SHP77 treated with DMSO at 0.1 percent for 48 hours (cell line): ENCODE measurements at regions not wholly inside any gene's neighbourhood (a gene's known extent, or its start where the extent isn't known, plus 50 kb on each side); places are given as distances from the start of the nearest gene placed in this dataset.
"Not testable (repeated sequence)": the region's sequence is repeated elsewhere in the genome, so short reads cannot be mapped to it uniquely, and the experiment has no call there.

ENCODE experiments used
- DNase-seq: peaks from one replicate; lab custom pipeline; 2025; lab: John Stamatoyannopoulos, UW

- DNase-seq, result no peak
Measured at GRCh38 chr3:5754602-5755001, 567.1 kb downstream of the EDEM1 start.

GRCh38 chr3:5756443-5756842 is 568.9 kb downstream of the EDEM1 start:
- DNase-seq, result no peak

- DNase-seq, result no peak
Measured at GRCh38 chr3:5757213-5757804, 569.8 kb downstream of the EDEM1 start.

- no peak for DNase-seq
Measured at GRCh38 chr3:5758699-5759098, 571.2 kb downstream of the EDEM1 start.

GRCh38 chr3:5762506-5762905 is 575.0 kb downstream of the EDEM1 start:
- no peak for DNase-seq

- no peak for DNase-seq
Measured at GRCh38 chr3:5766848-5767247, 579.3 kb downstream of the EDEM1 start.

GRCh38 chr3:5767304-5767703 is 579.8 kb downstream of the EDEM1 start:
- DNase-seq, result no peak

- DNase-seq, result no peak
Measured at GRCh38 chr3:5768281-5768945, 580.9 kb downstream of the EDEM1 start.

GRCh38 chr3:5769825-5770224 is 582.3 kb downstream of the EDEM1 start:
- no peak for DNase-seq

- DNase-seq, result no peak
Measured at GRCh38 chr3:5774337-5774736, 586.8 kb downstream of the EDEM1 start.

- not testable (repeated sequence) for DNase-seq
Measured at GRCh38 chr3:5775100-5775499, 587.6 kb downstream of the EDEM1 start.

- no peak for DNase-seq
Measured at GRCh38 chr3:5784690-5785089, 597.2 kb downstream of the EDEM1 start.

- DNase-seq, result peak; percentile 61
Measured at GRCh38 chr3:5787861-5788488, 600.5 kb downstream of the EDEM1 start.

GRCh38 chr3:5788496-5788895 is 601.0 kb downstream of the EDEM1 start:
- no peak for DNase-seq

GRCh38 chr3:5791558-5791957 is 604.1 kb downstream of the EDEM1 start:
- peak; percentile 74 for DNase-seq

GRCh38 chr3:5796541-5796940 is 609.0 kb downstream of the EDEM1 start:
- no peak for DNase-seq

- DNase-seq, result no peak
Measured at GRCh38 chr3:5798809-5799208, 611.3 kb downstream of the EDEM1 start.

- no peak for DNase-seq
Measured at GRCh38 chr3:5799398-5799797, 611.9 kb downstream of the EDEM1 start.

GRCh38 chr3:5800965-5801364 is 613.5 kb downstream of the EDEM1 start:
- DNase-seq, result no peak

- DNase-seq, result no peak
Measured at GRCh38 chr3:5806192-5806591, 618.7 kb downstream of the EDEM1 start.

GRCh38 chr3:5809586-5810246 is 622.2 kb downstream of the EDEM1 start:
- peak; percentile 83 for DNase-seq

GRCh38 chr3:5811016-5811415 is 623.5 kb downstream of the EDEM1 start:
- DNase-seq, result peak; percentile 16

- DNase-seq, result no peak
Measured at GRCh38 chr3:5813521-5813920, 626.0 kb downstream of the EDEM1 start.
